ENCODE measurements at regions not wholly inside any gene's neighbourhood (a gene's known extent, or its start where the extent isn't known, plus 50 kb on each side); places are given as distances from the start of the nearest gene placed in this dataset.

- WGBS, 2 donors = 90 to 94% methylated on average over 17 to 18 of the region's 18 CpGs
- no peaks in the 10 kb centered on the region for H3K27me3 ChIP-seq
- H3K4me3 ChIP-seq (replicated peaks in 1 of 3) = no peak overlapping the region
- no peak overlapping the region for H3K27ac ChIP-seq
- H3K4me1 ChIP-seq = peaks cover 16 to 18% of the 10 kb centered on the region in 2 donors
- no peaks in the 10 kb centered on the region for H3K36me3 ChIP-seq
- H3K9me3 ChIP-seq = no peaks in the 10 kb centered on the region
- no peak for DNase-seq
- TF ChIP-seq CTCF (IDR thresholded peaks at IDR 0.05) (no peak), POLR2A (IDR thresholded peaks at IDR 0.05) (no peak)
- intact Hi-C loops (cut with DNase I) = no loop called here
Observed at GRCh38 chr2:128559533-128560515, 241.2 kb upstream of the HS6ST1 start.

- Histone ChIP-seq H3K27me3 (no peaks in the 10 kb centered on the region), H3K4me3 (replicated peaks in 1 of 3) (no peak overlapping the region), H3K9me3 (no peaks in the 10 kb centered on the region), H3K4me1 (peaks cover 16 to 18% of the 10 kb centered on the region in 2 donors), H3K27ac (no peak overlapping the region), H3K36me3 (no peaks in the 10 kb centered on the region)
- TF ChIP-seq CTCF (IDR thresholded peaks at IDR 0.05) = no peak
- TF ChIP-seq POLR2A (IDR thresholded peaks at IDR 0.05) = no peak
- 96 to 98% methylated on average over 4 of the region's 4 CpGs for WGBS, 2 donors
- intact Hi-C loops (cut with DNase I) = no loop called here
- no peak for DNase-seq
Observed at GRCh38 chr2:128560718-128561117, 242.1 kb upstream of the HS6ST1 start.

DNA sequence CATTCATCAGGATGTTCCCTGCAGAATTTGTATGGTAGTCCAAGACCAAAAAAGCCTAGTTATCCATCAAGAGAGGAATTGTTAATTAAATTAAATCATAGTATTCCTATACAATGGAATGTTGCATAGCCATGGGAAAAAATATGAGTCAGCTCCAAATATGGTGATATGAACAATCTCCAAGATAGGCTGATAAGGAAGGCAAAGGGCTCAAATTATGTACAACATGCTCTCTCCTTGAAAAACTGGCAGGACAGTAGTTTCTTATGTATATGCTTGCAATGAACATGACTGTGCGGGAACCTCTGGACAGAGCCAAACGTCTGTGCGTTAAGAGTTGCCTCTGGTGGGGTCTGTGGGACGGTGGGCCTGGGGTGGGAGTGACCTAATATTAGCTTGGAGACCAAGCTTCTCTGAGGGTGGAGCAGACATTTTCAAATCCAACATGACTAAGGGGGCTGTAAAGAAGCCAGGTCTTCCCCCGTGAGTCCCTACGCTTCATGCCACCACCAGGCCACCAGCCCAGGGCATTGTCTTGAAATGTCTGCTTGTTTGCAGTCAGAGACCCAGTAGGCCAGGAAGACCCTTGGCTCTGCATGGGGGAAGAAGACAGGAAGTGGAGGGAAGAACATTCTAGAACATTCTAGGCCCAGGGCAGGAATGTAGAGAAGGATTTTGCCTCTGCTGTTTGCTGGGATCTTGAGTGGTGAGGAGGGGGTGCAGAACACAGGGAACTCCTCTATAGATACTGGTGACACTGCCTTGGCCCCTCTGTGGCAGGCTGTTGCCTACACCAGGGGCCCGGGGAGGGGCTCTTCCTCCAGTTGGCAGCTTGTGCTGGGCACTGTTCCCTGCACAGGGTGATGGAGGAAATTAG lies 244.0 kb upstream of the HS6ST1 start:
- H3K4me1 ChIP-seq = peaks cover 16 to 18% of the 10 kb centered on the region in 2 donors
- H3K27me3 ChIP-seq = no peaks in the 10 kb centered on the region
- intact Hi-C loops (cut with DNase I) = no loop called here
- H3K9me3 ChIP-seq = no peaks in the 10 kb centered on the region
- H3K36me3 ChIP-seq = no peaks in the 10 kb centered on the region
- H3K4me3 ChIP-seq (replicated peaks in 1 of 3) = no peak overlapping the region
- DNase-seq = no peak
- WGBS, 2 donors = 76 to 83% methylated on average over 4 to 7 of the region's 7 CpGs
- peak overlapping the region; percentile 28 to 57 (median 39) for H3K27ac ChIP-seq
- no peak for TF ChIP-seq CTCF (IDR thresholded peaks at IDR 0.05)
- no peak for TF ChIP-seq POLR2A (IDR thresholded peaks at IDR 0.05)

- Histone ChIP-seq H3K9me3 (no peaks in the 10 kb centered on the region), H3K27ac (peak overlapping the region; percentile 28 to 57 (median 39))
- 8 to 9% methylated on average over 4 of the region's 4 CpGs for WGBS, 2 donors
Observed at GRCh38 chr2:128563348-128563687, 244.7 kb upstream of the HS6ST1 start.

More at GRCh38 chr2:128563348-128563687, 244.7 kb upstream of the HS6ST1 start:
- DNase-seq = peak; percentile 83 to 86
- Histone ChIP-seq H3K4me3 (replicated peaks in 1 of 3) (no peak overlapping the region), H3K27me3 (no peaks in the 10 kb centered on the region), H3K4me1 (peaks cover 16 to 18% of the 10 kb centered on the region in 2 donors), H3K36me3 (no peaks in the 10 kb centered on the region)
- no peak for TF ChIP-seq CTCF (IDR thresholded peaks at IDR 0.05)
- TF ChIP-seq POLR2A (IDR thresholded peaks at IDR 0.05) = no peak
- intact Hi-C loops (cut with DNase I) = no loop called here

Measured in thyroid gland (tissue), 4 donors.